HepG2 (cell line): ENCODE measurements at regions not wholly inside any gene's neighbourhood (a gene's known extent, or its start where the extent isn't known, plus 50 kb on each side); places are given as distances from the start of the nearest gene placed in this dataset.

Experiments used
- ATAC-seq: fragments of 200-7000 bp; cut with Tn5 transposase; 3 replicates; pipeline ENCODE4 v1.9.1; 2020; ENCODE audit warnings: mild to moderate bottlenecking, moderate library complexity
- BruUV-seq: library from RNA; stranded (reverse); fragments of 400-500 nt; replicated peaks from 2 replicates; lab custom pipeline; 2021; lab: Mats Ljungman, UMichigan
- CTCF ChIA-PET: fragments of 300-600 bp; formaldehyde crosslinking; extraction: SDS; loops from one replicate; lab custom pipeline; 2021; ENCODE audit warnings: low total read pairs, inconsistent platforms, low intra/inter-chr PET ratio; lab: Yijun Ruan, JAX
- POLR2A ChIA-PET: fragments of 350-600 bp; sonication (Branson Sonifier 250); formaldehyde crosslinking; loops from one replicate; lab custom pipeline; 2020; ENCODE audit warnings: antibody characterized with exemption, inconsistent platforms; lab: Yijun Ruan, JAX
- DNase-seq: peaks from one replicate; pipeline ENCODE4 v3.0.0-alpha.2; 2015; ENCODE audit warnings: low spot score
- FAIRE-seq: peaks from 3 replicates; lab custom pipeline; 2011; peaks lifted over from hg19 to GRCh38; lab: Jason Lieb, UNC
- H2AFZ ChIP-seq: one replicate; pipeline ENCODE4 v1.6.1; 2011; ENCODE audit warnings: low read length, inconsistent platforms
- H3K27ac ChIP-seq: fragments of 300-600 bp; 3 replicates; pipeline ENCODE4 v1.8.0; 2011; ENCODE audit warnings: mixed run types, mild to moderate bottlenecking, mixed read lengths, low read length, inconsistent platforms; ENCODE audit not compliant: insufficient read depth; ENCODE audit errors: extremely low read length
- H3K27me3 ChIP-seq, 2 experiments: fragments of 200-600 bp in 1 of 2; 2 replicates in 1 of 2; 3 replicates in 1 of 2; pipeline versions ENCODE4 v1.6.0 to v1.8.0; 2011; ENCODE audit warnings: low read length in 2 of 2, mild to moderate bottlenecking in 2 of 2, moderate library complexity in 2 of 2, inconsistent platforms in 1 of 2; ENCODE audit not compliant: insufficient read depth in 2 of 2, control insufficient read depth in 1 of 2
- H3K36me3 ChIP-seq, 2 experiments: fragments of 200-600 bp in 1 of 2; replicated peaks in 1 of 2; 2 replicates in 1 of 2; 3 replicates in 1 of 2; pipeline versions ENCODE4 v1.5.1 to v1.8.0; 2011; ENCODE audit warnings: low read length in 2 of 2, inconsistent platforms in 1 of 2; ENCODE audit not compliant: insufficient read depth in 2 of 2, control insufficient read depth in 1 of 2
- H3K4me1 ChIP-seq: 2 replicates; pipeline ENCODE4 v1.5.1; 2012; ENCODE audit warnings: low read length, inconsistent platforms; ENCODE audit not compliant: insufficient read depth
- H3K4me2 ChIP-seq: 2 replicates; pipeline ENCODE4 v1.6.0; 2011; ENCODE audit warnings: low read depth, low read length, inconsistent platforms
- H3K4me3 ChIP-seq, 3 experiments: fragments of 200-600 bp in 1 of 3; sonication (generic), shearing (Covaris generic) in 1 of 3; replicated peaks in 1 of 3; 2 replicates each; pipeline ENCODE4 v1.5.1; 2011 to 2016; ENCODE audit warnings: low read length in 3 of 3, inconsistent platforms in 2 of 3, low read depth in 2 of 3, mild to moderate bottlenecking in 2 of 3, control low read depth in 1 of 3, mixed read lengths in 1 of 3; ENCODE audit not compliant: insufficient read depth in 1 of 3
- H3K79me2 ChIP-seq: one replicate; pipeline ENCODE4 v1.6.1; 2011; ENCODE audit warnings: low read length, inconsistent platforms; ENCODE audit not compliant: insufficient read depth
- H3K9ac ChIP-seq: 2 replicates; pipeline ENCODE4 v1.6.0; 2011; ENCODE audit warnings: mild to moderate bottlenecking, low read depth, low read length, inconsistent platforms; ENCODE audit not compliant: insufficient read depth
- H3K9me3 ChIP-seq: 2 replicates; pipeline ENCODE4 v1.5.1; 2012; ENCODE audit warnings: mild to moderate bottlenecking, low read length
- H4K20me1 ChIP-seq: 2 replicates; pipeline ENCODE4 v1.6.0; 2011; ENCODE audit warnings: inconsistent platforms, mild to moderate bottlenecking, low read length, moderate library complexity; ENCODE audit not compliant: insufficient read depth
- EED ChIP-seq: sonication (generic); formaldehyde crosslinking; IDR thresholded peaks from 2 replicates; pipeline ENCODE4 v1.5.0; 2020; ENCODE audit warnings: mild to moderate bottlenecking, missing genetic modification reagents
- EHMT2 ChIP-seq: fragments of 200-600 bp; sonication (generic); IDR thresholded peaks from 2 replicates; pipeline ENCODE4 v1.7.0; 2017; ENCODE audit warnings: antibody characterized with exemption, low read depth, low read length, borderline replicate concordance
- GATAD1 ChIP-seq: IDR thresholded peaks from 2 replicates; pipeline ENCODE4 v1.6.1; 2016; ENCODE audit warnings: missing genetic modification reagents, missing compliant biosample characterization
- HIVEP1 ChIP-seq: sonication (generic); formaldehyde crosslinking; IDR thresholded peaks from 2 replicates; pipeline ENCODE4 v1.4.0; 2020; ENCODE audit warnings: mild to moderate bottlenecking, missing genetic modification reagents
- MTF2 ChIP-seq: sonication (generic); formaldehyde crosslinking; IDR thresholded peaks from 2 replicates; pipeline ENCODE4 v1.5.0; 2020; ENCODE audit warnings: missing genetic modification reagents, borderline replicate concordance
- MYPOP ChIP-seq: sonication (generic); formaldehyde crosslinking; IDR thresholded peaks from 2 replicates; pipeline ENCODE4 v1.8.1; 2023; ENCODE audit warnings: mild to moderate bottlenecking, moderate library complexity, missing genetic modification reagents
- NCOA5 ChIP-seq: sonication (generic); formaldehyde crosslinking; IDR thresholded peaks from 2 replicates; pipeline ENCODE4 v1.4.0; 2020; ENCODE audit warnings: missing genetic modification reagents
- NKX3-1 ChIP-seq: sonication (generic); formaldehyde crosslinking; IDR thresholded peaks from 2 replicates; pipeline ENCODE4 v1.5.0; 2020; ENCODE audit warnings: missing genetic modification reagents
- REL ChIP-seq: sonication (generic); formaldehyde crosslinking; conservative IDR thresholded peaks from 2 replicates; pipeline ENCODE4 v1.8.0; 2022; ENCODE audit warnings: mild to moderate bottlenecking, missing genetic modification reagents, moderate library complexity
- TBP ChIP-seq: sonication (generic); formaldehyde crosslinking; IDR thresholded peaks from 2 replicates; pipeline ENCODE4 v1.5.0; 2020; ENCODE audit warnings: missing genetic modification reagents
- XRCC5 ChIP-seq: fragments of 200-400 bp; formaldehyde crosslinking; optimal IDR thresholded peaks from 2 replicates; pipeline ENCODE3; 2017; ENCODE audit warnings: mild to moderate bottlenecking, low read length
- ZBTB3 ChIP-seq: sonication (generic); formaldehyde crosslinking; IDR thresholded peaks from 2 replicates; pipeline ENCODE4 v1.4.0; 2020; ENCODE audit warnings: low read depth, mild to moderate bottlenecking, moderate library complexity, missing genetic modification reagents, borderline replicate concordance
- ZEB1 ChIP-seq: IDR thresholded peaks from 2 replicates; pipeline ENCODE4 v1.6.1; 2012; ENCODE audit warnings: mild to moderate bottlenecking, low read depth, inconsistent platforms; ENCODE audit not compliant: insufficient replicate concordance
- ZNF446 ChIP-seq: sonication (generic); formaldehyde crosslinking; IDR thresholded peaks from 2 replicates; pipeline ENCODE4 v1.5.0; 2020; ENCODE audit warnings: mild to moderate bottlenecking, missing genetic modification reagents
- ZNF530 ChIP-seq: sonication (generic); formaldehyde crosslinking; IDR thresholded peaks from 2 replicates; pipeline ENCODE4 v1.5.0; 2020; ENCODE audit warnings: low read depth, mild to moderate bottlenecking, missing genetic modification reagents
- ZNF687 ChIP-seq: sonication (generic); formaldehyde crosslinking; IDR thresholded peaks from 2 replicates; pipeline ENCODE4 v1.5.1; 2020; ENCODE audit warnings: mild to moderate bottlenecking, missing genetic modification reagents, moderate library complexity
- ZNF703 ChIP-seq: sonication (generic); formaldehyde crosslinking; IDR thresholded peaks from 2 replicates; pipeline ENCODE4 v1.5.1; 2020; ENCODE audit warnings: missing genetic modification reagents, mild to moderate bottlenecking, moderate library complexity, borderline replicate concordance
- ZNF792 ChIP-seq: IDR thresholded peaks from 2 replicates; pipeline ENCODE4 v1.6.1; 2016
- WGBS: methylation state at CpG from one replicate; pipeline ENCODE4 v1.1.6; 2017; ENCODE audit warnings: low lambda C conversion rate; 5-methylcytosine and 5-hydroxymethylcytosine counted together
- in situ Hi-C: cut with HindIII; loops from 2 replicates; pipeline ENCODE4 v1.10.0; 2017; ENCODE audit warnings: low pct_unique_long_range_greater_than_20kb; ENCODE audit not compliant: extremely low pct_ligation_motif_present
- intact Hi-C: fragments of 100-400 bp; cut with micrococcal nuclease; formaldehyde crosslinking; loops from one replicate; pipeline ENCODE4 v1.10.0; 2022; ENCODE audit not compliant: unreplicated experiment

- Histone ChIP-seq H3K79me2 (no peaks in the 10 kb centered on the region), H3K27ac (no peak overlapping the region), H3K36me3 (no peaks in the 10 kb centered on the region), H2AFZ (no peak overlapping the region), H3K9me3 (no peaks in the 10 kb centered on the region), H3K4me3 (no peak overlapping the region), H3K9ac (no peak overlapping the region), H4K20me1 (no peaks in the 10 kb centered on the region), H3K27me3 (no peaks in the 10 kb centered on the region; a peak in 1 of 5 replicates), H3K4me1 (no peaks in the 10 kb centered on the region), H3K4me2 (no peak overlapping the region)
- in situ Hi-C loops: no loop called here
- TF ChIP-seq ZNF446 (CRISPR knock-in tag) (no peak), ZNF687 (CRISPR knock-in tag) (no peak), GATAD1 (CRISPR knock-in tag) (no peak), TBP (CRISPR knock-in tag) (no peak), ZNF792 (no peak), MTF2 (no peak), EHMT2 (no peak), XRCC5 (no peak), ZNF530 (no peak), MYPOP (CRISPR knock-in tag) (no peak), NKX3-1 (no peak), ZNF703 (no peak), ZEB1 (no peak), EED (no peak), REL (CRISPR knock-in tag) (no peak), HIVEP1 (CRISPR knock-in tag) (no peak), ZBTB3 (CRISPR knock-in tag) (no peak), NCOA5 (CRISPR knock-in tag) (no peak)
- 0% methylated on average over 2 of the region's 2 CpGs for WGBS
- FAIRE-seq (no peak), DNase-seq (no peak), ATAC-seq (no peak)
- ChIA-PET CTCF (no interaction called here), POLR2A (no interaction called here)
- BruUV-seq: no TSS peak
- intact Hi-C loops: no loop called here
Observed at GRCh38 chr4:84298023-84298718, 200.9 kb downstream of the NKX6-1 start.
